Suprapubic skin (tissue), 4 donors: ENCODE measurements at regions not wholly inside any gene's neighbourhood (a gene's known extent, or its start where the extent isn't known, plus 50 kb on each side); places are given as distances from the start of the nearest gene placed in this dataset.

ENCODE experiments used
- CTCF ChIP-seq, 2 donors: fragments of 200-600 bp in 1 of 2; fragments of 450-650 bp in 1 of 2; sonication (generic) in 1 of 2; IDR thresholded peaks; one replicate each; pipeline ENCODE4 v1.5.1; 2016 to 2019; ENCODE audit warnings: antibody characterized with exemption in 2 of 2, mild to moderate bottlenecking in 1 of 2, moderate library complexity in 1 of 2
- EP300 ChIP-seq: sonication (generic); formaldehyde crosslinking; IDR thresholded peaks from one replicate; pipeline ENCODE4 v1.6.1; 2017; ENCODE audit warnings: antibody characterized with exemption
- POLR2A ChIP-seq, 2 donors: fragments of 450-650 bp; IDR thresholded peaks; one replicate each; pipeline ENCODE4 v1.6.1; 2017; ENCODE audit warnings: antibody characterized with exemption in 2 of 2, mild to moderate bottlenecking in 2 of 2, moderate library complexity in 2 of 2
- POLR2AphosphoS5 ChIP-seq, 3 donors: sonication (generic); formaldehyde crosslinking; IDR thresholded peaks; one replicate each; pipeline ENCODE4 v1.6.1; 2017; ENCODE audit warnings: antibody characterized with exemption in 3 of 3

- no peak for TF ChIP-seq CTCF (IDR thresholded peaks at IDR 0.05)
- TF ChIP-seq POLR2AphosphoS5 (IDR thresholded peaks at IDR 0.05): no peak
- TF ChIP-seq EP300: no peak
- no peak for TF ChIP-seq POLR2A (IDR thresholded peaks at IDR 0.05)
Observed at GRCh38 chr17:73813201-73813600, 169.0 kb upstream of the SDK2 start.
